ENCODE measurements at regions not wholly inside any gene's neighbourhood (a gene's known extent, or its start where the extent isn't known, plus 50 kb on each side); places are given as distances from the start of the nearest gene placed in this dataset.
"Not testable (repeated sequence)": the region's sequence is repeated elsewhere in the genome, so short reads cannot be mapped to it uniquely, and the experiment has no call there.

- POLR2A ChIA-PET: no interaction called here
- no peak for DNase-seq (ENCODE audit: extremely low spot score)
- CTCF ChIA-PET: no interaction called here
- TF ChIP-seq SP1 (IDR thresholded peaks at IDR 0.05) (no peak), ARNT (IDR thresholded peaks at IDR 0.05) (no peak), LEF1 (IDR thresholded peaks at IDR 0.05; ENCODE audit: borderline replicate concordance) (no peak), HDGF (IDR thresholded peaks at IDR 0.05; ENCODE audit: borderline replicate concordance) (no peak), FOXA1 (IDR thresholded peaks at IDR 0.05) (no peak), NFRKB (IDR thresholded peaks at IDR 0.05) (no peak), TARDBP (IDR thresholded peaks at IDR 0.05) (no peak), FOXK2 (IDR thresholded peaks at IDR 0.05) (no peak), FOXM1 (IDR thresholded peaks at IDR 0.05; ENCODE audit: borderline replicate concordance) (no peak), L3MBTL2 (conservative IDR thresholded peaks at IDR 0.05) (no peak), CTBP1 (IDR thresholded peaks at IDR 0.05; ENCODE audit: borderline replicate concordance) (no peak), ELF4 (IDR thresholded peaks at IDR 0.05) (no peak), ZNF384 (IDR thresholded peaks at IDR 0.05) (no peak), BHLHE40 (IDR thresholded peaks at IDR 0.05; ENCODE audit: borderline replicate concordance) (no peak), PKNOX1 (IDR thresholded peaks at IDR 0.05) (no peak), SUZ12 (IDR thresholded peaks at IDR 0.05) (no peak)
These were observed 163.4 kb upstream of the FREM1 start for GRCh38 chr9:15073620-15074019.

GRCh38 chr9:15070716-15071115, 160.5 kb upstream of the FREM1 start:
- TF ChIP-seq FOXK2 (IDR thresholded peaks at IDR 0.05) (no peak), PKNOX1 (IDR thresholded peaks at IDR 0.05) (no peak), L3MBTL2 (conservative IDR thresholded peaks at IDR 0.05) (no peak), HDGF (IDR thresholded peaks at IDR 0.05; ENCODE audit: borderline replicate concordance) (no peak)
- DNase-seq (ENCODE audit: extremely low spot score): no peak
- POLR2A ChIA-PET: no interaction called here
- CTCF ChIA-PET: no interaction called here

GRCh38 chr9:15069106-15069505, 158.9 kb upstream of the FREM1 start:
- ChIA-PET POLR2A (no interaction called here), CTCF (no interaction called here)
- no peak for TF ChIP-seq ZNF384 (IDR thresholded peaks at IDR 0.05)
- TF ChIP-seq CTBP1 (IDR thresholded peaks at IDR 0.05; ENCODE audit: borderline replicate concordance): no peak
- TF ChIP-seq FOXK2 (IDR thresholded peaks at IDR 0.05): no peak
- no peak for TF ChIP-seq SP1 (IDR thresholded peaks at IDR 0.05)
- TF ChIP-seq TARDBP (IDR thresholded peaks at IDR 0.05): no peak
- no peak for TF ChIP-seq FOXA1 (IDR thresholded peaks at IDR 0.05)
- no peak for TF ChIP-seq L3MBTL2 (conservative IDR thresholded peaks at IDR 0.05)
- TF ChIP-seq PKNOX1 (IDR thresholded peaks at IDR 0.05): no peak
- no peak for TF ChIP-seq LEF1 (IDR thresholded peaks at IDR 0.05; ENCODE audit: borderline replicate concordance)
- TF ChIP-seq ELF4 (IDR thresholded peaks at IDR 0.05): no peak
- no peak for TF ChIP-seq ARNT (IDR thresholded peaks at IDR 0.05)
- no peak for TF ChIP-seq NFRKB (IDR thresholded peaks at IDR 0.05)
- no peak for TF ChIP-seq SUZ12 (IDR thresholded peaks at IDR 0.05)
- no peak for DNase-seq (ENCODE audit: extremely low spot score)

GRCh38 chr9:15068261-15068660, 158.0 kb upstream of the FREM1 start:
- POLR2A ChIA-PET: no interaction called here
- no peak for DNase-seq (ENCODE audit: extremely low spot score)
- CTCF ChIA-PET: interaction anchor here (0.6 kb wide), 1 partner anchor 392 kb away, joined by 3 read pairs; no protein-coding TSS in a partner anchor
- no peak for TF ChIP-seq BHLHE40 (IDR thresholded peaks at IDR 0.05; ENCODE audit: borderline replicate concordance)
- no peak for TF ChIP-seq SP1 (IDR thresholded peaks at IDR 0.05)
- TF ChIP-seq HDGF (IDR thresholded peaks at IDR 0.05; ENCODE audit: borderline replicate concordance): no peak
- TF ChIP-seq CTBP1 (IDR thresholded peaks at IDR 0.05; ENCODE audit: borderline replicate concordance): no peak
- TF ChIP-seq LEF1 (IDR thresholded peaks at IDR 0.05; ENCODE audit: borderline replicate concordance): no peak

GRCh38 chr9:15059003-15059402, 148.8 kb upstream of the FREM1 start:
- CTCF ChIA-PET: no interaction called here
- TF ChIP-seq LEF1 (IDR thresholded peaks at IDR 0.05; ENCODE audit: borderline replicate concordance): no peak
- no peak for TF ChIP-seq SP1 (IDR thresholded peaks at IDR 0.05)
- no peak for TF ChIP-seq BHLHE40 (IDR thresholded peaks at IDR 0.05; ENCODE audit: borderline replicate concordance)
- TF ChIP-seq SUZ12 (IDR thresholded peaks at IDR 0.05): no peak
- TF ChIP-seq TARDBP (IDR thresholded peaks at IDR 0.05): no peak
- no peak for TF ChIP-seq ARNT (IDR thresholded peaks at IDR 0.05)
- no peak for TF ChIP-seq FOXA1 (IDR thresholded peaks at IDR 0.05)
- TF ChIP-seq FOXK2 (IDR thresholded peaks at IDR 0.05): no peak
- TF ChIP-seq ZNF384 (IDR thresholded peaks at IDR 0.05): no peak
- no peak for TF ChIP-seq NFRKB (IDR thresholded peaks at IDR 0.05)
- DNase-seq (ENCODE audit: extremely low spot score): no peak
- POLR2A ChIA-PET: no interaction called here

- POLR2A ChIA-PET: no interaction called here
- CTCF ChIA-PET: no interaction called here
- DNase-seq (ENCODE audit: extremely low spot score): no peak
- no peak for TF ChIP-seq CTBP1 (IDR thresholded peaks at IDR 0.05; ENCODE audit: borderline replicate concordance)
- no peak for TF ChIP-seq TARDBP (IDR thresholded peaks at IDR 0.05)
- no peak for TF ChIP-seq ELF4 (IDR thresholded peaks at IDR 0.05)
- TF ChIP-seq FOXA1 (IDR thresholded peaks at IDR 0.05): no peak
- TF ChIP-seq FOXM1 (IDR thresholded peaks at IDR 0.05; ENCODE audit: borderline replicate concordance): no peak
- no peak for TF ChIP-seq ARNT (IDR thresholded peaks at IDR 0.05)
- no peak for TF ChIP-seq SP1 (IDR thresholded peaks at IDR 0.05)
- no peak for TF ChIP-seq BHLHE40 (IDR thresholded peaks at IDR 0.05; ENCODE audit: borderline replicate concordance)
- TF ChIP-seq NFRKB (IDR thresholded peaks at IDR 0.05): no peak
- no peak for TF ChIP-seq HDGF (IDR thresholded peaks at IDR 0.05; ENCODE audit: borderline replicate concordance)
- TF ChIP-seq PKNOX1 (IDR thresholded peaks at IDR 0.05): no peak
- TF ChIP-seq L3MBTL2 (conservative IDR thresholded peaks at IDR 0.05): no peak
- no peak for TF ChIP-seq LEF1 (IDR thresholded peaks at IDR 0.05; ENCODE audit: borderline replicate concordance)
These were observed 148.0 kb upstream of the FREM1 start for GRCh38 chr9:15058236-15058635.

GRCh38 chr9:15055284-15055683, 145.1 kb upstream of the FREM1 start:
- DNase-seq (ENCODE audit: extremely low spot score); CTCF ChIA-PET; POLR2A ChIA-PET: not testable (repeated sequence)
